Right renal cortex interstitium (tissue), 3 donors: ENCODE measurements at regions not wholly inside any gene's neighbourhood (a gene's known extent, or its start where the extent isn't known, plus 50 kb on each side); places are given as distances from the start of the nearest gene placed in this dataset.

ENCODE experiments used
- DNase-seq, 3 donors: peaks; one replicate each; pipeline ENCODE4 v3.0.0-alpha.2; 2013; ENCODE audit warnings: low read depth in 3 of 3, low spot score in 2 of 3

- DNase-seq: no peak
Measured at GRCh38 chr1:112790920-112791722, 76.0 kb upstream of the PPM1J start.

GRCh38 chr1:112788561-112788960 lies 73.4 kb upstream of the PPM1J start:
- DNase-seq: no peak

GRCh38 chr1:112788054-112788453 lies 72.9 kb upstream of the PPM1J start:
- DNase-seq: no peak

GRCh38 chr1:112783059-112783458 lies 67.9 kb upstream of the PPM1J start:
- no peak for DNase-seq

GRCh38 chr1:112779665-112780526 lies 64.8 kb upstream of the PPM1J start:
- no peak for DNase-seq

GRCh38 chr1:112778137-112778536 lies 63.0 kb upstream of the PPM1J start:
- no peak for DNase-seq

GRCh38 chr1:112776688-112777087 lies 61.6 kb upstream of the PPM1J start:
- no peak for DNase-seq

GRCh38 chr1:112772781-112773180 lies 57.6 kb upstream of the PPM1J start:
- DNase-seq: no peak

- DNase-seq: no peak
Measured at GRCh38 chr1:112770724-112771123, 55.6 kb upstream of the PPM1J start.

- no peak for DNase-seq
Measured at GRCh38 chr1:112769611-112770010, 54.5 kb upstream of the PPM1J start.

GRCh38 chr1:112767646-112768045 lies 52.5 kb upstream of the PPM1J start:
- DNase-seq: no peak
